SK-N-MC (cell line): ENCODE measurements at regions not wholly inside any gene's neighbourhood (a gene's known extent, or its start where the extent isn't known, plus 50 kb on each side); places are given as distances from the start of the nearest gene placed in this dataset.

Experiments used
- DNase-seq: peaks from one replicate; pipeline ENCODE4 v3.0.0-alpha.2; 2011; ENCODE audit warnings: low read depth, low spot score
- H3K27ac ChIP-seq: fragments of 200-600 bp; sonication (generic); 2 replicates; pipeline ENCODE4 v1.5.1; 2016; ENCODE audit warnings: mixed run types
- H3K36me3 ChIP-seq: fragments of 200-600 bp; sonication (generic); 2 replicates; pipeline ENCODE4 v1.6.1; 2017; ENCODE audit warnings: antibody characterized with exemption, low read length, mixed read lengths; ENCODE audit not compliant: insufficient read depth
- H3K4me3 ChIP-seq: fragments of 200-600 bp; sonication (generic); 2 replicates; pipeline ENCODE4 v1.5.1; 2016
- H3K9ac ChIP-seq: fragments of 200-600 bp; sonication (generic); 2 replicates; pipeline ENCODE4 v1.8.0; 2017; ENCODE audit warnings: mixed run types, mixed read lengths; ENCODE audit not compliant: insufficient read length
- H3K9me3 ChIP-seq: fragments of 200-600 bp; sonication (generic); 2 replicates; pipeline ENCODE4 v1.6.1; 2017; ENCODE audit warnings: low read depth, mild to moderate bottlenecking, antibody characterized with exemption, low read length, moderate library complexity, mixed read lengths
- EZH2 ChIP-seq: fragments of 200-600 bp; sonication (generic); IDR thresholded peaks from one replicate; pipeline ENCODE4 v1.6.1; 2017; ENCODE audit warnings: antibody characterized with exemption
- FOXP2 ChIP-seq: optimal IDR thresholded peaks from 2 replicates; pipeline ENCODE3; 2011; ENCODE audit warnings: mild to moderate bottlenecking, moderate library complexity; ENCODE audit not compliant: insufficient read depth; ENCODE audit errors: extremely low read length, control extremely low read depth
- POLR2AphosphoS5 ChIP-seq: IDR thresholded peaks from 2 replicates; pipeline ENCODE4 v1.6.1; 2012; ENCODE audit warnings: mild to moderate bottlenecking, low read depth, low read length, borderline replicate concordance

- Histone ChIP-seq H3K27ac (peak overlapping the region; percentile 42), H3K9me3 (no peaks in the 10 kb centered on the region), H3K9ac (no peak overlapping the region), H3K36me3 (no peaks in the 10 kb centered on the region), H3K4me3 (peak overlapping the region; percentile 43)
- no peak for TF ChIP-seq POLR2AphosphoS5
- TF ChIP-seq FOXP2, result no peak
- no peak for TF ChIP-seq EZH2
- no peak for DNase-seq
Measured at GRCh38 chr3:193776626-193777358, 183.8 kb downstream of the OPA1 start.

GRCh38 chr3:193777524-193777923, 184.5 kb downstream of the OPA1 start:
- no peak for DNase-seq
- peak overlapping the region; percentile 43 for H3K4me3 ChIP-seq
- peak overlapping the region; percentile 42 for H3K27ac ChIP-seq
- H3K36me3 ChIP-seq, result no peaks in the 10 kb centered on the region
- H3K9ac ChIP-seq, result no peak overlapping the region
- no peaks in the 10 kb centered on the region for H3K9me3 ChIP-seq
- no peak for TF ChIP-seq FOXP2
- no peak for TF ChIP-seq EZH2
- TF ChIP-seq POLR2AphosphoS5, result no peak

GRCh38 chr3:193778676-193779075, 185.7 kb downstream of the OPA1 start:
- no peak for TF ChIP-seq EZH2
- TF ChIP-seq FOXP2, result no peak
- TF ChIP-seq POLR2AphosphoS5, result no peak
- H3K9me3 ChIP-seq, result no peaks in the 10 kb centered on the region
- H3K4me3 ChIP-seq, result no peak overlapping the region
- H3K27ac ChIP-seq, result peak overlapping the region; percentile 78; the same call in 1 of the 2 replicates
- no peaks in the 10 kb centered on the region for H3K36me3 ChIP-seq
- no peak for DNase-seq
- no peak overlapping the region for H3K9ac ChIP-seq

GRCh38 chr3:193779933-193780332, 186.9 kb downstream of the OPA1 start:
- no peak for TF ChIP-seq EZH2
- no peak for TF ChIP-seq FOXP2
- TF ChIP-seq POLR2AphosphoS5, result no peak
- Histone ChIP-seq H3K4me3 (peak overlapping the region; percentile 60), H3K27ac (peak overlapping the region; percentile 78), H3K9ac (no peak overlapping the region), H3K9me3 (no peaks in the 10 kb centered on the region), H3K36me3 (no peaks in the 10 kb centered on the region)
- DNase-seq, result no peak

- Histone ChIP-seq H3K9ac (no peak overlapping the region), H3K9me3 (no peaks in the 10 kb centered on the region), H3K36me3 (no peaks in the 10 kb centered on the region), H3K27ac (peak overlapping the region; percentile 78), H3K4me3 (peak overlapping the region; percentile 60)
- DNase-seq, result no peak
- TF ChIP-seq FOXP2 (no peak), POLR2AphosphoS5 (no peak), EZH2 (no peak)
Measured at GRCh38 chr3:193780397-193780796, 187.4 kb downstream of the OPA1 start.

GRCh38 chr3:193780810-193781478, 187.9 kb downstream of the OPA1 start:
- TF ChIP-seq FOXP2, result no peak
- no peak for TF ChIP-seq EZH2
- no peak for TF ChIP-seq POLR2AphosphoS5
- no peak overlapping the region for H3K9ac ChIP-seq

GRCh38 chr3:193782276-193782647, 189.3 kb downstream of the OPA1 start:
- Histone ChIP-seq H3K9ac (no peak overlapping the region), H3K9me3 (no peaks in the 10 kb centered on the region), H3K36me3 (no peaks in the 10 kb centered on the region), H3K4me3 (peak overlapping the region; percentile 31), H3K27ac (peak overlapping the region; percentile 78)
- no peak for DNase-seq
- TF ChIP-seq EZH2, result no peak
- no peak for TF ChIP-seq FOXP2
- no peak for TF ChIP-seq POLR2AphosphoS5

More at GRCh38 chr3:193780810-193781478, 187.9 kb downstream of the OPA1 start:
- H3K9me3 ChIP-seq, result no peaks in the 10 kb centered on the region
- peak overlapping the region; percentile 78 for H3K27ac ChIP-seq
- DNase-seq, result no peak
- H3K4me3 ChIP-seq, result peak overlapping the region; percentile 60
- H3K36me3 ChIP-seq, result no peaks in the 10 kb centered on the region

- no peak for DNase-seq
- Histone ChIP-seq H3K4me3 (peak overlapping the region; percentile 31; the same call in 1 of the 2 replicates), H3K36me3 (no peaks in the 10 kb centered on the region), H3K9me3 (no peaks in the 10 kb centered on the region), H3K9ac (no peak overlapping the region), H3K27ac (peak overlapping the region; percentile 78; the same call in 1 of the 2 replicates)
- TF ChIP-seq FOXP2, result no peak
Measured at GRCh38 chr3:193782747-193783146, 189.7 kb downstream of the OPA1 start.
